ENCODE measurements at regions not wholly inside any gene's neighbourhood (a gene's known extent, or its start where the extent isn't known, plus 50 kb on each side); places are given as distances from the start of the nearest gene placed in this dataset.

- TF ChIP-seq, protein P1, sequence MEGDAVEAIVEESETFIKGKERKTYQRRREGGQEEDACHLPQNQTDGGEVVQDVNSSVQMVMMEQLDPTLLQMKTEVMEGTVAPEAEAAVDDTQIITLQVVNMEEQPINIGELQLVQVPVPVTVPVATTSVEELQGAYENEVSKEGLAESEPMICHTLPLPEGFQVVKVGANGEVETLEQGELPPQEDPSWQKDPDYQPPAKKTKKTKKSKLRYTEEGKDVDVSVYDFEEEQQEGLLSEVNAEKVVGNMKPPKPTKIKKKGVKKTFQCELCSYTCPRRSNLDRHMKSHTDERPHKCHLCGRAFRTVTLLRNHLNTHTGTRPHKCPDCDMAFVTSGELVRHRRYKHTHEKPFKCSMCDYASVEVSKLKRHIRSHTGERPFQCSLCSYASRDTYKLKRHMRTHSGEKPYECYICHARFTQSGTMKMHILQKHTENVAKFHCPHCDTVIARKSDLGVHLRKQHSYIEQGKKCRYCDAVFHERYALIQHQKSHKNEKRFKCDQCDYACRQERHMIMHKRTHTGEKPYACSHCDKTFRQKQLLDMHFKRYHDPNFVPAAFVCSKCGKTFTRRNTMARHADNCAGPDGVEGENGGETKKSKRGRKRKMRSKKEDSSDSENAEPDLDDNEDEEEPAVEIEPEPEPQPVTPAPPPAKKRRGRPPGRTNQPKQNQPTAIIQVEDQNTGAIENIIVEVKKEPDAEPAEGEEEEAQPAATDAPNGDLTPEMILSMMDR (IDR thresholded peaks at IDR 0.05) = no peak
- no peak for TF ChIP-seq POLR2A (IDR thresholded peaks at IDR 0.05)
- no peak for TF ChIP-seq POLR2AphosphoS5 (IDR thresholded peaks at IDR 0.05)
- TF ChIP-seq EP300 (IDR thresholded peaks at IDR 0.05) = no peak
Observed at GRCh38 chr13:24985896-24986295, 110.0 kb upstream of the PABPC3 start.

Measured in sigmoid colon (tissue), 4 donors.